ENCODE measurements at regions not wholly inside any gene's neighbourhood (a gene's known extent, or its start where the extent isn't known, plus 50 kb on each side); places are given as distances from the start of the nearest gene placed in this dataset.

GRCh38 chr12:14264316-14264715, 101.2 kb upstream of the ATF7IP start:
- H3K79me2 ChIP-seq (ENCODE audit: insufficient read depth, low read depth, low read length): no peaks in the 10 kb centered on the region
- peaks cover 12% of the 10 kb centered on the region; the same call in 1 of the 2 replicates for H3K9me3 ChIP-seq (ENCODE audit: low read length)
- intact Hi-C loops (cut with micrococcal nuclease; ENCODE audit: unreplicated experiment): no loop called here
- H3K9me2 ChIP-seq (ENCODE audit: insufficient read depth, low read length): no peaks in the 10 kb centered on the region
- H3K4me1 ChIP-seq (ENCODE audit: insufficient read depth, low read length, poor library complexity, severe bottlenecking): peaks cover 31% of the 10 kb centered on the region
- ChIA-PET CTCF (ENCODE audit: unreplicated experiment) (interaction anchor here (0.5 to 1.0 kb wide), 2 partner anchors 9 to 241 kb away, joined by 3 to 4 read pairs; no protein-coding TSS in a partner anchor), POLR2A (interaction anchor here (0.5 to 2.6 kb wide), 6 partner anchors 9 to 102 kb away, joined by 3 to 11 read pairs (median 4); no protein-coding TSS in a partner anchor)
- H3K36me3 ChIP-seq (ENCODE audit: insufficient read depth, low read length): peaks cover 6% of the 10 kb centered on the region; the same call in 1 of the 2 replicates
- no peaks in the 10 kb centered on the region for H4K20me1 ChIP-seq (ENCODE audit: insufficient read depth, low read length)
- TF ChIP-seq EZH2phosphoT487 (IDR thresholded peaks at IDR 0.05; ENCODE audit: borderline replicate concordance, low read depth, low read length) (no peak), CTCF (conservative IDR thresholded peaks at IDR 0.05; ENCODE audit: low read length) (no peak)
- no peak for DNase-seq (ENCODE audit: low spot score)
- H3K4me3 ChIP-seq (ENCODE audit: low read depth, low read length, poor library complexity, severe bottlenecking): no peak overlapping the region
- H3K4me2 ChIP-seq (ENCODE audit: low read length): no peak overlapping the region
- H3K27ac ChIP-seq (ENCODE audit: low read depth, low read length, poor library complexity, severe bottlenecking): no peak overlapping the region
- peak overlapping the region; percentile 2; the same call in 1 of the 2 replicates for H2AFZ ChIP-seq (ENCODE audit: low read length)
- BruUV-seq (replicated peaks): no TSS peak

GRCh38 chr12:14264778-14265177, 100.7 kb upstream of the ATF7IP start:
- no peaks in the 10 kb centered on the region for H3K79me2 ChIP-seq (ENCODE audit: insufficient read depth, low read depth, low read length)
- intact Hi-C loops (cut with micrococcal nuclease; ENCODE audit: unreplicated experiment): no loop called here
- H4K20me1 ChIP-seq (ENCODE audit: insufficient read depth, low read length): no peaks in the 10 kb centered on the region
- POLR2A ChIA-PET: interaction anchor here (0.7 kb wide), 1 partner anchor 20 kb away, joined by 3 read pairs; no protein-coding TSS in a partner anchor
- H3K4me1 ChIP-seq (ENCODE audit: insufficient read depth, low read length, poor library complexity, severe bottlenecking): peaks cover 29% of the 10 kb centered on the region
- peaks cover 8% of the 10 kb centered on the region; the same call in 1 of the 2 replicates for H3K9me3 ChIP-seq (ENCODE audit: low read length)
- DNase-seq (ENCODE audit: low spot score): no peak
- TF ChIP-seq EZH2phosphoT487 (IDR thresholded peaks at IDR 0.05; ENCODE audit: borderline replicate concordance, low read depth, low read length) (no peak), CTCF (conservative IDR thresholded peaks at IDR 0.05; ENCODE audit: low read length) (no peak)
- no peak overlapping the region for H3K4me2 ChIP-seq (ENCODE audit: low read length)
- H3K36me3 ChIP-seq (ENCODE audit: insufficient read depth, low read length): peaks cover 3% of the 10 kb centered on the region; the same call in 1 of the 2 replicates
- no peak overlapping the region for H3K4me3 ChIP-seq (ENCODE audit: low read depth, low read length, poor library complexity, severe bottlenecking)
- CTCF ChIA-PET (ENCODE audit: unreplicated experiment): no interaction called here
- no TSS peak for BruUV-seq (replicated peaks)
- H3K9me2 ChIP-seq (ENCODE audit: insufficient read depth, low read length): no peaks in the 10 kb centered on the region
- H2AFZ ChIP-seq (ENCODE audit: low read length): peak overlapping the region; percentile 2; the same call in 1 of the 2 replicates
- no peak overlapping the region for H3K27ac ChIP-seq (ENCODE audit: low read depth, low read length, poor library complexity, severe bottlenecking)

- CTCF ChIA-PET (ENCODE audit: unreplicated experiment): no interaction called here
- H2AFZ ChIP-seq (ENCODE audit: low read length): peak overlapping the region; percentile 21
- intact Hi-C loops (cut with micrococcal nuclease; ENCODE audit: unreplicated experiment): no loop called here
Measured at GRCh38 chr12:14268120-14268515, 97.4 kb upstream of the ATF7IP start.

More at GRCh38 chr12:14268120-14268515, 97.4 kb upstream of the ATF7IP start:
- no peak overlapping the region for H3K27ac ChIP-seq (ENCODE audit: low read depth, low read length, poor library complexity, severe bottlenecking)
- H4K20me1 ChIP-seq (ENCODE audit: insufficient read depth, low read length): no peaks in the 10 kb centered on the region
- DNase-seq (ENCODE audit: low spot score): no peak
- H3K4me3 ChIP-seq (ENCODE audit: low read depth, low read length, poor library complexity, severe bottlenecking): no peak overlapping the region
- H3K9me3 ChIP-seq (ENCODE audit: low read length): peaks cover 19% of the 10 kb centered on the region; the same call in 1 of the 2 replicates
- no peaks in the 10 kb centered on the region for H3K79me2 ChIP-seq (ENCODE audit: insufficient read depth, low read depth, low read length)
- POLR2A ChIA-PET: interaction anchor here (0.6 to 3.7 kb wide), 5 partner anchors 10 to 1613 kb away, joined by 3 to 14 read pairs (median 4); partner anchors contain the start of gene ATF7IP
- H3K4me1 ChIP-seq (ENCODE audit: insufficient read depth, low read length, poor library complexity, severe bottlenecking): peaks cover 10% of the 10 kb centered on the region
- no TSS peak for BruUV-seq (replicated peaks)
- no peak overlapping the region for H3K4me2 ChIP-seq (ENCODE audit: low read length)
- TF ChIP-seq EZH2phosphoT487 (IDR thresholded peaks at IDR 0.05; ENCODE audit: borderline replicate concordance, low read depth, low read length) (no peak), CTCF (conservative IDR thresholded peaks at IDR 0.05; ENCODE audit: low read length) (no peak)
- H3K9me2 ChIP-seq (ENCODE audit: insufficient read depth, low read length): no peaks in the 10 kb centered on the region
- H3K36me3 ChIP-seq (ENCODE audit: insufficient read depth, low read length): peaks cover 4% of the 10 kb centered on the region; the same call in 1 of the 2 replicates
